ENCODE measurements at regions not wholly inside any gene's neighbourhood (a gene's known extent, or its start where the extent isn't known, plus 50 kb on each side); places are given as distances from the start of the nearest gene placed in this dataset.

DNA sequence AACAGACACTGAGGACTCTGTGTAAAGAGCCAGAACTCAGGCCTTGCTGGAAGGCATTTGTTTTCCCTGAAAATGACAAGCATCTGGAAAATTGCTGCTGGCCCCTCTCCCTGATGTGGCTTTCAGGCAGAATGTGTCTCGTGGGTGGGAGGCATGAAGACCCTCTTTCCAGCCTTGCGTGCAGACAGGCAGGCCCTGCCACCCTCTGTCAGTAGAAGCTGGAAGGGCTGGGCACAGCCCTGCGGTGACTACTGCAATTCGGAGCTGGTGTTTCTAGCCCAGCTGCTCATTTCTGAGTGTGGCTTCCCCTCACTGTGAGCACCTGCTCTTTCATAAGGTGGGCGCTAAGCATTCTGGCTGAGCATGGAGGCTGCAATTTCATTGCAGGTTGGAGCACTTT lies 349.9 kb downstream of the PTPRU start:
- TF ChIP-seq FOXA1 (IDR thresholded peaks at IDR 0.05) (no peak), LEF1 (IDR thresholded peaks at IDR 0.05; ENCODE audit: borderline replicate concordance) (no peak), BHLHE40 (IDR thresholded peaks at IDR 0.05; ENCODE audit: borderline replicate concordance) (no peak), HDGF (IDR thresholded peaks at IDR 0.05; ENCODE audit: borderline replicate concordance) (no peak), SUZ12 (IDR thresholded peaks at IDR 0.05) (no peak), TARDBP (IDR thresholded peaks at IDR 0.05) (no peak), L3MBTL2 (conservative IDR thresholded peaks at IDR 0.05) (no peak), CTBP1 (IDR thresholded peaks at IDR 0.05; ENCODE audit: borderline replicate concordance) (no peak), ZNF384 (IDR thresholded peaks at IDR 0.05) (no peak), SP1 (IDR thresholded peaks at IDR 0.05) (no peak), NFRKB (IDR thresholded peaks at IDR 0.05) (no peak)
- CTCF ChIA-PET, result no interaction called here
- POLR2A ChIA-PET, result no interaction called here

DNA sequence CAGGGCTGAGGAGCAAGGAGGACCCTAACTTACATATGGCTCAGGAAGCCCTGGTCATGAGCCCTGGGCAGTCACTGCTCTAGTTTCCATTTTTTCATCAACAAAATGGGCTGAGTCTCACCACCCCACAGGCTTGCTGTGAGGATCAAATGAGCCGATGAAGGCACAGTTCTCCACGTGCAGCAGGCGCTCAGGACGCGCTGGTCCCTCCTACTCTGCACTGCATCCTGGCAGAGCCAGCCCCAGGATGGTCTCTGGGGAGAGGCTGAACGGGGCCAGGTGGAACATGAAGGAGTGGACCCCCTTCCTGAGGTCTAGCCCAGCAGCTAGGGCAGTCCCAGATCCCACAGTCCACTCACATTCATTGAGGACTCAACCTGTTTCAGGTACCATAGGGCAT lies 349.3 kb downstream of the PTPRU start:
- DNase-seq (ENCODE audit: extremely low spot score), result no peak
- ChIA-PET POLR2A (no interaction called here), CTCF (no interaction called here)
- TF ChIP-seq SP1 (IDR thresholded peaks at IDR 0.05) (no peak), SUZ12 (IDR thresholded peaks at IDR 0.05) (no peak), HDGF (IDR thresholded peaks at IDR 0.05; ENCODE audit: borderline replicate concordance) (no peak), BHLHE40 (IDR thresholded peaks at IDR 0.05; ENCODE audit: borderline replicate concordance) (no peak), FOXA1 (IDR thresholded peaks at IDR 0.05) (no peak), FOXM1 (IDR thresholded peaks at IDR 0.05; ENCODE audit: borderline replicate concordance) (no peak), CTBP1 (IDR thresholded peaks at IDR 0.05; ENCODE audit: borderline replicate concordance) (no peak), FOXK2 (IDR thresholded peaks at IDR 0.05) (no peak), L3MBTL2 (conservative IDR thresholded peaks at IDR 0.05) (no peak), ARNT (IDR thresholded peaks at IDR 0.05) (no peak), ZNF384 (IDR thresholded peaks at IDR 0.05) (no peak), LEF1 (IDR thresholded peaks at IDR 0.05; ENCODE audit: borderline replicate concordance) (no peak), TARDBP (IDR thresholded peaks at IDR 0.05) (no peak), NFRKB (IDR thresholded peaks at IDR 0.05) (no peak), ELF4 (IDR thresholded peaks at IDR 0.05) (no peak)
- TF ChIP-seq, protein P1, sequence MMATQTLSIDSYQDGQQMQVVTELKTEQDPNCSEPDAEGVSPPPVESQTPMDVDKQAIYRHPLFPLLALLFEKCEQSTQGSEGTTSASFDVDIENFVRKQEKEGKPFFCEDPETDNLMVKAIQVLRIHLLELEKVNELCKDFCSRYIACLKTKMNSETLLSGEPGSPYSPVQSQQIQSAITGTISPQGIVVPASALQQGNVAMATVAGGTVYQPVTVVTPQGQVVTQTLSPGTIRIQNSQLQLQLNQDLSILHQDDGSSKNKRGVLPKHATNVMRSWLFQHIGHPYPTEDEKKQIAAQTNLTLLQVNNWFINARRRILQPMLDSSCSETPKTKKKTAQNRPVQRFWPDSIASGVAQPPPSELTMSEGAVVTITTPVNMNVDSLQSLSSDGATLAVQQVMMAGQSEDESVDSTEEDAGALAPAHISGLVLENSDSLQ (IDR thresholded peaks at IDR 0.05), result no peak

More for the DNA sequence above, 349.9 kb downstream of the PTPRU start:
- no peak for DNase-seq (ENCODE audit: extremely low spot score)

DNA sequence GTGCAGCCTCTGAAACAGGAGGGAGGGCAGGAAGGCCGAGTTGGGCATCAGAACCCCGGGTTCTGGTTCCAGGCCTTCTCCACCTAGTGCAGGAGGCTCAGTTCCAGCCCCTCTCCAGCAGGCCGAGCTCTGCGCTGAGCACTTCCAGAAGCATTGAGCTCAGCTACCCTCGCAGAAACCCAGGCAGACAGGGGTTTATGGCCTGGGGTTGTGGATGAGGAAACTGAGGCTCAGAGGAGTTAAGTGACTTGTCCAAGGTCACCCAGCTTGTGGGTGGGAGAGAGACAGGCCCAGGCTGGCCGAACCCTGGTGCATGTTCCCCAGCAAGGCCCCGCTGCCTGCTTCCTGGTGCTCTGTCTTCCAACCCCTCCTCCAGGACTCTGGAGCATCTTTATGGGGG lies 348.9 kb downstream of the PTPRU start:
- TF ChIP-seq LEF1 (IDR thresholded peaks at IDR 0.05; ENCODE audit: borderline replicate concordance) (no peak), FOXA1 (IDR thresholded peaks at IDR 0.05) (no peak), FOXM1 (IDR thresholded peaks at IDR 0.05; ENCODE audit: borderline replicate concordance) (no peak), NFRKB (IDR thresholded peaks at IDR 0.05) (no peak), SUZ12 (IDR thresholded peaks at IDR 0.05) (no peak), FOXK2 (IDR thresholded peaks at IDR 0.05) (no peak), L3MBTL2 (conservative IDR thresholded peaks at IDR 0.05) (no peak), SP1 (IDR thresholded peaks at IDR 0.05) (no peak), ELF4 (IDR thresholded peaks at IDR 0.05) (no peak), HDGF (IDR thresholded peaks at IDR 0.05; ENCODE audit: borderline replicate concordance) (no peak), BHLHE40 (IDR thresholded peaks at IDR 0.05; ENCODE audit: borderline replicate concordance) (no peak), ZNF384 (IDR thresholded peaks at IDR 0.05) (no peak), ARNT (IDR thresholded peaks at IDR 0.05) (no peak), TARDBP (IDR thresholded peaks at IDR 0.05) (no peak)
- TF ChIP-seq, protein P1 (IDR thresholded peaks at IDR 0.05), result no peak
- DNase-seq (ENCODE audit: extremely low spot score), result no peak
- CTCF ChIA-PET, result no interaction called here
- POLR2A ChIA-PET, result no interaction called here

DNA sequence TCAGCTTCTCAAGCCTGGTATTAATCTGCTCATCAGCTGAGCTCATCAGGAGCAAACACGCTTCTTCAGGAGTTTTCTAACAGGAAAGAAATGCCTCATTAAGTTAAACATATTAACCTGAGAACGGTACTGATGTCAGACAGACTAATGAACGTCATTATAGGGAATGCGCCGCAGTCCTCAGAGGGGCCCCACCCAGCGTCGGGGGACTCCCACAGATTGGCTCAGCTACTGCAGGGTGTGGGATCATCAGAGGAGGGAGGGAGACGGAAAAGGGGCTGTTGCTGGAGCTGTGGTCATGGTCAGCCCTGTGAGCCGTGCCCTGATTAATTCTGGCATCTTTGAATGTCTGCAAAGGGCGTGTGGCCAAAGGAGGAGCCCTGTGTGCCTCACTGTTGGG lies 348.5 kb downstream of the PTPRU start:
- POLR2A ChIA-PET, result no interaction called here
- no peak for DNase-seq (ENCODE audit: extremely low spot score)

DNA sequence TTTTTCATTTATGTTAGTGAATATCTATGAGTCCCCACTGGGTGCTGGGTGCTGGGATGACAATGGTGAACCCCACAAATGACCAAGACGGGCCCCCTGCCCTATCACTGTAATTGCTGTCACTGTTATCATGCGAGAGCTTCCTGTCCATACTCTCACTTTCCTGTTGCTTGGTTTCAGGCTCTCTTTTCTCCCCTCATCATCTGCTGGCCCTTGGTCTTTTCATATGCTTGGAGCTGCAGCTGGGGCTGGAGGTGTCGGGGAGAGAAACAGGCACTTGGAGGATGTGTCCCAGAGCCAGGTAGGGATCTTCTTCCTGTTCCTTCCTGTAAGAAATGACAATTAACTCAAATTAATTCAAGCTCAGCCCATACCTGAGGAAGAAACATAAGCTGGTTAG lies 348.0 kb downstream of the PTPRU start:
- TF ChIP-seq HDGF (IDR thresholded peaks at IDR 0.05; ENCODE audit: borderline replicate concordance) (no peak), NFRKB (IDR thresholded peaks at IDR 0.05) (no peak), L3MBTL2 (conservative IDR thresholded peaks at IDR 0.05) (no peak), LEF1 (IDR thresholded peaks at IDR 0.05; ENCODE audit: borderline replicate concordance) (no peak), SP1 (IDR thresholded peaks at IDR 0.05) (no peak)
- TF ChIP-seq, protein P1 (IDR thresholded peaks at IDR 0.05), result no peak
- ChIA-PET CTCF (no interaction called here), POLR2A (no interaction called here)
- DNase-seq (ENCODE audit: extremely low spot score), result no peak

More for the DNA sequence above, 348.5 kb downstream of the PTPRU start:
- CTCF ChIA-PET, result no interaction called here
- TF ChIP-seq LEF1 (IDR thresholded peaks at IDR 0.05; ENCODE audit: borderline replicate concordance) (no peak), ARNT (IDR thresholded peaks at IDR 0.05) (no peak)

DNA sequence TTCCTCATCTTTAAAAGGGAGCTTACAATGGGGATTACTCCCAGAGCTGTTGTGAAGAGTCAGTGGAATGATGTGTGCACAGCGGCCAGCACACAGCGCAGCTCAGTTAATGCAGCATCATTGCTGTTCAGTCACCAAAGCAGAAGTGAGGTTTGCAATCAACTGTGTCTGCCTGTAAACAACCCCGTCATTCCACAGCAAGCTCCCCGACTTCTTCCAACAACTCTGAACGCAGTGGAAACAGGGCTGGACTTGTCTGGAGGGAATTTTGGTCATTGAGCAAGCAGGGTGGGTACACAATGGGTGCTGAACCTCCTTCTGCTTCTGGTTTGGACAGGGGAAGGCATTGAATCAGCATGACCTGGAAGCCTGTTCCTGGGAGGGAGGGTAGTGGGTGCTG lies 347.4 kb downstream of the PTPRU start:
- TF ChIP-seq ARNT (IDR thresholded peaks at IDR 0.05) (no peak), NFRKB (IDR thresholded peaks at IDR 0.05) (no peak), SUZ12 (IDR thresholded peaks at IDR 0.05) (no peak), LEF1 (IDR thresholded peaks at IDR 0.05; ENCODE audit: borderline replicate concordance) (no peak)
- ChIA-PET POLR2A (no interaction called here), CTCF (no interaction called here)
- no peak for DNase-seq (ENCODE audit: extremely low spot score)

DNA sequence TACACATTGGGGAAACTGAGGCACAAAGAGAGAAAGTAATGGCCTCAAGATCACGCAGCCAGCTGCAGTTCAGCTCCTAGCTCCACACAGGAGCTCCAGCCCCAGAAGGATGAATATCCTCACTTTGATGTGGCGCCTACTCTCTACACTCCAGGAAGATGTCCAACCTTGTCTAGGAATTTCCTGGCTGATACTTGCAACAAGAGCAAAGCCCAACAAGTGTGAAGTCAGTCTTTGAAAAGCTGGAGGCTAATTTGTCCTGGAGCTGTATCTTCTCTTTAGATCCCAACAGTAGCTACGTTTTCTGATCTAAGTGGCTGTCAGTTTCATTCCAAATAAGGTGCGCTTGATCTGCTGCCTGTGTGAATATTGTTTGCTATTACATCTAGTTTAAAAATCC lies 344.9 kb downstream of the PTPRU start:
- ChIA-PET POLR2A (interaction anchor here (0.9 kb wide), 1 partner anchor 14 kb away, joined by 3 read pairs; no protein-coding TSS in a partner anchor), CTCF (interaction anchor here (0.8 kb wide), 1 partner anchor 165 kb away, joined by 3 read pairs; no protein-coding TSS in a partner anchor)
- no peak for DNase-seq (ENCODE audit: extremely low spot score)
- no peak for TF ChIP-seq ELF4 (IDR thresholded peaks at IDR 0.05)
- TF ChIP-seq ARNT (IDR thresholded peaks at IDR 0.05), result no peak
- no peak for TF ChIP-seq BHLHE40 (IDR thresholded peaks at IDR 0.05; ENCODE audit: borderline replicate concordance)
- TF ChIP-seq LEF1 (IDR thresholded peaks at IDR 0.05; ENCODE audit: borderline replicate concordance), result no peak
- no peak for TF ChIP-seq SP1 (IDR thresholded peaks at IDR 0.05)
- TF ChIP-seq ZNF384 (IDR thresholded peaks at IDR 0.05), result no peak
- no peak for TF ChIP-seq HDGF (IDR thresholded peaks at IDR 0.05; ENCODE audit: borderline replicate concordance)
- no peak for TF ChIP-seq NFRKB (IDR thresholded peaks at IDR 0.05)
- no peak for TF ChIP-seq TARDBP (IDR thresholded peaks at IDR 0.05)
- no peak for TF ChIP-seq FOXA1 (IDR thresholded peaks at IDR 0.05)
